Esophagus squamous epithelium (tissue), 4 donors: ENCODE measurements at regions not wholly inside any gene's neighbourhood (a gene's known extent, or its start where the extent isn't known, plus 50 kb on each side); places are given as distances from the start of the nearest gene placed in this dataset.

Experiments
- CTCF ChIP-seq, 6 experiments: fragments of 450-650 bp in 4 of 6; fragments of 200-600 bp in 2 of 6; sonication (generic) in 2 of 6; IDR thresholded peaks; one replicate each; pipeline ENCODE4 v1.5.1; 2016 to 2019; ENCODE audit warnings: antibody characterized with exemption in 6 of 6, mild to moderate bottlenecking in 4 of 6, moderate library complexity in 4 of 6
- POLR2A ChIP-seq, 4 donors: fragments of 450-650 bp; IDR thresholded peaks; one replicate each; pipeline ENCODE4 v1.6.1; 2017; ENCODE audit warnings: antibody characterized with exemption in 4 of 4, mild to moderate bottlenecking in 4 of 4, moderate library complexity in 3 of 4

DNA sequence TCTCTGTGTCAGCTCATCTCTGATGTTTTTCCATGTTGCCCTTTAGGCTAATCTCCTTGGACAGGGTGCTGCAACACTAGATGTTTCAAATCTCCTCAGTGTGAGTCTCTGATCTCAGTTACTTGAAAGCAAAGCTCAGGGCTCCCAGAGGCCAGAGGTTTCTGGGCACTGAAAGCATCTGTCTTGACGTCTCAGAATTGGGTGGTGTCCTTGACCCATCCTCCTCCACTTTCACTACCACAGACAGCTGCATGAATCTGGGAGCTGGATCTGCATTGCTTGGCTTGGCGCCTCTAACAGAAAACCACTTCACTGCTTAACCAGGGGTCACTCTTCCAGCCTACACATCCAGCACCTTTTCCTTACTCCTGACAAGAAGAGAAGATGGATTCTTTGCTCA is 399.4 kb downstream of the NXPE2 start:
- TF ChIP-seq CTCF (IDR thresholded peaks at IDR 0.05): no peak
- TF ChIP-seq POLR2A (IDR thresholded peaks at IDR 0.05): no peak
